SKM-1 (cell line): ENCODE measurements at regions not wholly inside any gene's neighbourhood (a gene's known extent, or its start where the extent isn't known, plus 50 kb on each side); places are given as distances from the start of the nearest gene placed in this dataset.
"Not testable (repeated sequence)": the region's sequence is repeated elsewhere in the genome, so short reads cannot be mapped to it uniquely, and the experiment has no call there.

Experiments
- DNase-seq: peaks from one replicate; lab custom pipeline; 2025; ENCODE audit not compliant: unreplicated experiment; lab: John Stamatoyannopoulos, UW

- DNase-seq, result no peak
These were observed 521.6 kb upstream of the ZNF337 start for GRCh38 chr20:26218301-26218700.

GRCh38 chr20:26216025-26216424 lies 519.4 kb upstream of the ZNF337 start:
- DNase-seq, result no peak

GRCh38 chr20:26214991-26215390 lies 518.3 kb upstream of the ZNF337 start:
- DNase-seq, result no peak

- no peak for DNase-seq
These were observed 512.7 kb upstream of the ZNF337 start for GRCh38 chr20:26209171-26209941.

GRCh38 chr20:26208296-26209091 lies 511.8 kb upstream of the ZNF337 start:
- no peak for DNase-seq

GRCh38 chr20:26207967-26208295 lies 511.3 kb upstream of the ZNF337 start:
- not testable (repeated sequence) for DNase-seq

- DNase-seq, result no peak
These were observed 510.7 kb upstream of the ZNF337 start for GRCh38 chr20:26207237-26207966.

GRCh38 chr20:26205350-26205749 lies 508.7 kb upstream of the ZNF337 start:
- no peak for DNase-seq

GRCh38 chr20:26201026-26201425 lies 504.4 kb upstream of the ZNF337 start:
- DNase-seq, result not testable (repeated sequence)

- not testable (repeated sequence) for DNase-seq
These were observed 490.7 kb upstream of the ZNF337 start for GRCh38 chr20:26187329-26187728.

- DNase-seq, result not testable (repeated sequence)
These were observed 487.1 kb upstream of the ZNF337 start for GRCh38 chr20:26183720-26184119.

- not testable (repeated sequence) for DNase-seq
These were observed 484.7 kb upstream of the ZNF337 start for GRCh38 chr20:26181364-26181763.

GRCh38 chr20:26171875-26172274 lies 475.2 kb upstream of the ZNF337 start:
- not testable (repeated sequence) for DNase-seq

GRCh38 chr20:26169506-26169905 lies 472.9 kb upstream of the ZNF337 start:
- DNase-seq, result no peak

- no peak for DNase-seq
These were observed 470.8 kb upstream of the ZNF337 start for GRCh38 chr20:26167499-26167898.

GRCh38 chr20:26163890-26164289 lies 467.2 kb upstream of the ZNF337 start:
- no peak for DNase-seq

- not testable (repeated sequence) for DNase-seq
These were observed 466.5 kb upstream of the ZNF337 start for GRCh38 chr20:26163151-26163550.

- DNase-seq, result not testable (repeated sequence)
These were observed 465.1 kb upstream of the ZNF337 start for GRCh38 chr20:26161741-26162140.

GRCh38 chr20:26160916-26161315 lies 464.3 kb upstream of the ZNF337 start:
- DNase-seq, result not testable (repeated sequence)

- no peak for DNase-seq
These were observed 457.6 kb upstream of the ZNF337 start for GRCh38 chr20:26154224-26154623.

GRCh38 chr20:26135325-26136110 lies 438.9 kb upstream of the ZNF337 start:
- DNase-seq, result no peak
